NCI-H1417 treated with DMSO at 0.1 percent for 48 hours (cell line): ENCODE measurements at regions not wholly inside any gene's neighbourhood (a gene's known extent, or its start where the extent isn't known, plus 50 kb on each side); places are given as distances from the start of the nearest gene placed in this dataset.
"Not testable (repeated sequence)": the region's sequence is repeated elsewhere in the genome, so short reads cannot be mapped to it uniquely, and the experiment has no call there.

ENCODE experiments used
- DNase-seq: peaks from one replicate; lab custom pipeline; 2025; lab: John Stamatoyannopoulos, UW

DNA sequence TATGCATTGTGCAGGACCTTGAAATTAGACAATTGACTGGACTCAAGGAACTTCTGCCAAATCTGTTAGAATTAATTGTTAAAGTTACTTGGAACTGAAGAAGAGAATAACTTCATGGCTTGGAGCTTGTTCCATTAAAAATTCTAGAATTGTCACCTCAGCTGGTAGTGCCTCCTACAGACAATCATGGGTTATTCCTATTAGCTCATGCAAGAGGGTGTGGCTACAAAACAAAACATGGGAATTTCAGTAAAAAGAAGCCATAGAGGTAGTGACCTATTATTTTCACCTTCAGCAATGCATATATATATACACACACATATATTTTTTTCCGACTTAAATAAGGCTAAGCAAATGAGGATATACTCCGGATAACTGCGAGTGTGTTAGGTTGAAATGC is 181.9 kb upstream of the DTNA start:
- no peak for DNase-seq

DNA sequence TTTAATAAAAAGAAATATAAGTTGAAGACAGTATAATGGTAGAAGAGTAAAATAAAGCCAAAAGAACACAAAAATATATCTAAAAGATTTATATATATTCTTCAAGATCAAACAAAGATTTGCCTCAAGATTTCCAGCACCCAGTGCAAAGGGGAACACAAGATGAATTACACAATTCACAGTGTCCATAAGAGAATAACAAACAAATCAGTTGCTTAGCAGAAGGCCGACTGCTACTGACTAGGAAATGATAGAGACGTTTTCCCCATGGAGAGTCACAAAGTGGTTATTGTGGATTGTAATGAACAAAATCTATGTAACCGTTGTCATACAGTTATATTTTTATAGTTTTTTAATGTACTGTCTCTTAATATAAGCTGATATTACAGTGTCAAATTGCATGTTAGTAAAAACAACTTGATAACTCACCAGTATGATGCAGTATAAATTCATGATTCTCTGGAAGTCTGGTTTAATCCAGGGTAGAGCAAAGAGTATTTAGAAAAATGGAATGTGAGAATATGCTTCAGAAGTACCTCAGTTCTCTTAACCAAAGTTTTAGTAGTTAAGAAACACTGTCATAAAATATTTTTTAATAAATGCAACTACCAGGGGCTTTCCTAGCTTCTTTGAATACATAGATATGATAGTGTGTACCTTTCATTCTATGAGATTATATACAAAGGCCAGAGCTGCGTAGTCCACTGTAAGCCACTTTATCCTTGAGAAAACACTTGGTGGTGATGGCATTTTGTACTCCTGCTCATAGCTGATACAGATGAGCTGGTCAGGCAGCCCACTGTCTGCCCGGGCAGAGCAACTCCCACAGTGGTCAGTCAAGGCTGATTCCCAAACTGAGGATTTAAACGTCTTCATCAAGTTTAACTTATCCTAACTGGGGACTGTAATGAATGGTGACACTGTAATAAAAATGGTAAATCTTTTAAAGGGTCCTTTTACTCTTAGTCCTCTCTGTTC is 180.5 kb upstream of the DTNA start:
- no peak for DNase-seq

- no peak for DNase-seq
Measured at GRCh38 chr18:34531110-34531509, 179.0 kb upstream of the DTNA start.

DNA sequence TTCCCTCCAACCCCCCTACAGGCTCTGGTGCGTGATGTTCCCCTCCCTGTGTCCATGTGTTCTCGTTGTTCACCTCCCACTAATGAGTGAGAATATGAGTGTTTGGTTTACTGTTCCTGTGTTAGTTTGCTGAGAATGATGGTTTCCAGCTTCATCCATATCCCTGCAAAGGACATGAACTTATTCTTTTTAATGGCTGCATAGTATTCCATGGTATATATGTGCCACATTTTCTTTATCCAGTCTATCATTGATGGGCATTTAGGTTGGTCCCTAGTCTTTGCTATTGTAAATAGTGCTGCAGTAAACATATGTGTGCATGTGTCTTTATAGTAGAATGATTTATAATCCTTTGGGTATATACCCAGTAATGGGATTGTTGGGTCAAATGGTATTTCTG is 175.5 kb upstream of the DTNA start:
- DNase-seq = not testable (repeated sequence)

DNA sequence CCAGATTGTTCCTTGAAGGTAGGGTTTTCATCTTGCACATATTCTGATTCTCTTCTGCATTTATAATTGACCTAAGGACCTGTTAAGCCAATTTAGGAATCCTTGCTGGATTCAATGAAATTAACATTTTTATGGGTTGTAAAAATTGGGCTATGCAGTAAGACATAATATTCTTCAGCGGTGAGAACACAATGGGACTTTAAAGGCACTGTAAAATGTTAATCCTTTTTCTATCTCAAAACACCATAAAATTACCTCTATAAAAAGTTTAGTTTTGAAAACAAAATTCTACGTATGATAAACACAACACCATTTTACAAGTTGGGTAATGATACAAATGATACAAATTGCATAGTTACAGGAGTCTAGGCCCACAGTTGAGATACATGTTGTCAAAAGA is 169.2 kb upstream of the DTNA start:
- no peak for DNase-seq

DNA sequence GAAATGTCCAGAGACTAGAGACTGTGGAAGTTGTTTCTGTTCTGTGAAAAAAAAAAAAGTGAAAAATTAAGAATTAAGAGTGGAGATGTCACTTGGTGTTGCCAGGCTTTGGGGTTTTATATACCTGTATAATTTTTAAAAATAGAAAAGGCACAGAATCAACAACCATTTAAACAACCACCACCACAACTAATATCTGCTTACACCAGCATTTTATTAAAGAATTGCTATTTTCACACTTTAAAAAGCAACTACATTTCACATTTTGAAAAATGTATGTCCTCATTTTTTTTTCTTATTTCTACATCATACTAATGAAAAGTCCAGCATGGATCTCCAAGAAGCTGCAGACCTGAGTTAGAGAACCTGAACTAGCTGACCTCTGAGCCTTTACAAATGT is 167.5 kb upstream of the DTNA start:
- DNase-seq = no peak

GRCh38 chr18:34543356-34543755 is 166.7 kb upstream of the DTNA start:
- DNase-seq = no peak

GRCh38 chr18:34543945-34544344 is 166.2 kb upstream of the DTNA start:
- no peak for DNase-seq

DNA sequence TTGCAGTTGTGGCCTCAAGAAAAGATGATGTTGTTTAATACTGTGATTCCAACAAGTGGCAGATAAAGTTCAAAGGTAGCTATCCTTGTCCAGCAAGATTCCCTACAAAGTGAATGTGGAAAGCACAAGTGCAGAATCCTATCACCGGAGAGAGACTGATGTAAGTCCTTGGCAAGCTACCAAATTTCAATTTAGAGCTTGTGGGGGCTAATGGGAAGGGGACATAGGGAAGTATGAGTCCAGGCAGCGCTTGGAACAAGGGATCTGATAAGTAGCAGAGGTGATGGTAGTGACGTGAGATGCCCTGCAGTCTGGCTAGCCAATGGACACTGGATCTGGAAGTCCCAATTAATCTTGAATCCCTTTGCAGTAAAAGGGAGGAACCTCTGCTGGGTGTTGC is 165.2 kb upstream of the DTNA start:
- DNase-seq = no peak

DNA sequence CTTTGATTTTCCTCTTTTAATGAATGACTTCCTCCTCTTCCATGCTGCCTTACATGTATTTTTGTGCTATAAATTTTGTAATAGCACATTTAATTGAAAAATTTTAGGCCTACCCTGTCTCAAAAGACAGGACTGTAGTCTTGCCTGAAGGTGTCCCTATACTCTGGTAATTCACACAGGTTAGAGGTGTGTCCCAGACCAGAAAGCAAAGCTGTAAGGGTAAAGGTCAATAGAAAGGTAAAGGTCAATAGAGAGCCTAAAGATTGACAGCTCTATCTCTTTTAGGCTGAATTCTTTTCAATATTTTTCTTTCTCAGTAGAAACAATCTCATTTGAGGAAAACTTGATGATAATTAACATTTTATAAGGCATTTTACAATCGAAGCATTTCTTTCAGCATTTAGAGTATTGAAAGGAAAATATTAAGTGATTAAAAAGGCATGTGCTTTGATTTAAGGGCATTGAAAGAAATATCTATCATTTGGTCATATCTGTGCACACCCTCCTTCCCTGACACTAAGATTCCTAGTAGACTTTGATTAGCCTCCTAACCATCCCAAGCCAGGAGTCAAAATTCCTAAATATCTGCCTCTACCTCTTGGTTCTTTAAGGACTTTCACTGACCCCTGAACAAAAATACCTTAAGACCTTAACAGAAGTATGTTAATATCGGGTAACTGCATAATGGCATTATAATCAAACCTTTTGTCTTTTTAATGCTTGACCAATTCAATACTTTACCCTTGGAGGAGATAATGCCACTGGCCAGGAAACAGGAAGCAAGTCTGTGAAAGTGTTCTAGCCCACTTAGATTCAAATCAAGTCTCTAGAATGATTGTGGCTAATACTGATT is 161.8 kb upstream of the DTNA start:
- DNase-seq = no peak

GRCh38 chr18:34548973-34549294 is 161.2 kb upstream of the DTNA start:
- no peak for DNase-seq

DNA sequence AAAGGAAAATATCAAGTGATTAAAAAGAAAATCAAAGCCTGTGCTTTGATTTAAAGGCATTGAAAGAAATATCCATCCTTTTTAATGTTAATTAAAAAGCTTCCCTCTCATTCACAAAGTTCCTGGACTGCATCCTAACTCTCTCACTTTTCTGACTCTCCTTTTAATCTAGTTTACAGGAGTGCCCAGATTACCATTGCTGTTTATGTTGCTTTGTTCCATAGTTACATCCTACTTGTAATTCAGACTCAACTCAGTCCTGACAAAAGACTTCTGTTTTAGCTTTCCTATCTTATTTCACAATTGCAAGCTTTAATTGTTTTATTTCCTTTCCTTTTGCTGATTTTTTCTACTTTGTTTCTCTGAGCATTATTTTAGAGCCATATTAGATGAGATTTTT is 160.7 kb upstream of the DTNA start:
- no peak for DNase-seq

DNA sequence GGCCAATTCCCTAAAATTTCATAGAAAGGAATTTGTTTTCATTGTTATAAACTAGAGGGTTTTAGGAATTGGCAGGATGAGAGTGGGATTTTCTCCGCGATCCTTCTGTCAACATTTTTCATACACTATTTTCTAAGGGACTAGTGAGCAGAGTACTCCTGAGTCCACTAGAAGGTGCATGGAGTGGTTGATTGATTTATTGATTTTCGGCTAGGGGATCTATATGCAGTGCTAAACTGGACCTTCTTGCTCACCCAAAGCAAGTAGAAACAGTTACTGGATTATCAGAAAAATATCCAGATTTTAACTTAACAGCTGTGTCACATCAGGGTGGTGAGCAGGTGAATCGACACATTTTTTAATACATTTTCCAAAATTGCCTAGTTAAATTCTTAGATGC is 159.9 kb upstream of the DTNA start:
- DNase-seq = no peak

GRCh38 chr18:34550902-34551301 is 159.2 kb upstream of the DTNA start:
- no peak for DNase-seq

DNA sequence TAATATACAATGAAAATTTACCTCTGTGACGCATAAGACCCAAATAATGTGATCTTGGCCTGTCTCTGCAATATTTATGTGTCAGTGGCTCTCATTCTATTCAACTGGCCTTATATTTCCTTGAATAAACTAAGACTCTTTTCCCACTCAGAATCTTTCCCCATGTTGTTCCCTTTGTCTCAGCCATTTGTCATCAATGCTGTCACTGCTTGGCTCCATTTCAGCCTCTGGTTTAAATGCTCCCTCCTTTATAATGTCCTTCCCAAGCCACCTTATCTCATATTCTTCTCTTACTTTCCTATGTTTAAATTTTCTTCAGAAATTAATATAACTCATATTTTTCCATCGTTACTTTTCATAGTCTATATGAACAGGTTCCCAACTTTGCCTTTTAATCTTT is 158.3 kb upstream of the DTNA start:
- DNase-seq = no peak

DNA sequence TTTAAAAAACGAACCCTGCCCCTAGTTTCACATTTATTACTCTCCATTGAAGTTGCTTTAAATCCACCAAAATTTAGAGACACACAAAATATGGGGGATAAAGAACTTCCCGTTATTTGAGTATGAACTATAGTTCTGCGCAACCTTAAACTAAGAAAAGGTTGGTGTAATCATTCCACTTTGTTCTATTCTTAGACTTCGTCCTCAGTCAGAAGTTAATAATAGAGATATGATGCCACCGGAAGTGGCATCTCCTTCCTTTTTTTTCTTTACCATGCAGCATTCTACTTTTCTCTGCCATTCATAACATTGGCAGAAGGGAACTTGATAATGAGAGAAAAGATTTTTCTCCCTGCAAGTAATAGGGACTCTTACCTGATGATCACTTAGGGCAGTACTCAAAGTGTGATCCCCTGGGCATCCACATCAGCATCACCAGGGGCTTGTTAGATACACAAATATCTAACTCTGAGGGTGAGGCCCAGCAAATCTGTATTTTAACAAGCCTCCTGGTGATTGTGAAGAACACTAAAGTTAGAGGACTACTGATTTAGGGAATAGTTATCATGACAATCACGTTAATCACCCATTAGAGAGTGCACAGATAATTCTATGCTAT is 147.7 kb upstream of the DTNA start:
- DNase-seq = no peak

DNA sequence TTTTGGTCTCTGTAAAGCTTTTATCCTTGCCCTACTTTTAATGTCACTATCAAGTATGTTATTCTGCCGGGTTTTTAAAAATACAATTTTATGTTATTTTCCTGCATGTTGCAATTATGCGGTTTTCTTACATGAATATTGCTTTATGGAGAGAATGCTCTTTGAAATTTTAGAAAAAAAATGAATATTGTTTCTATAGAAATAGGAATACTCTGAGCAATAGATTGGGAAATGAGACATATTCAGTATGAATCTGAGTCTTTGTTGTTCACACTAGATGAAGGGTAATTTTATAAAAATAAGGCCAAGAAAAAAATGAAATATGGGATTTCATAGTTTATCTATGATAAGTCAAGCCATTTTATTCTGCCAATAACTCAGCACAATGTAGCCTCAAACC is 142.2 kb upstream of the DTNA start:
- no peak for DNase-seq

DNA sequence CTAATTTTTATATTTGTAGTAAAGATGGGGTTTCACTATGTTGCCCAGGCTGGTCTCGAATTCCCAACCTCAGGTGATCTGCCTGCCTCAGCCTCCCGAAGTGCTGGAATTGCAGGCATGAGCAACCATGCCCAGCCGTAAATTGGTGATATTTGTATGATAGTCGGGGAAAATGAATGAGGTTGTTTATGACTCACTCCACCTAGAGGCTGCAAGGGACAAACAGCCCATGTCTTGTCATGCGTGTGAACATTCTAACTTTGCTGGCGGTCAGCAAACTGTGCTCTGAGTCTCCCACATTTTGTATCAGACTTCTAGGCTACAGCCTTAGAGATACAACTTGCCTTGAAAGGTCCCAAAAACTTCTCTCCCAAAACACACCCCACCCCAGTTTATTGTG is 133.5 kb upstream of the DTNA start:
- no peak for DNase-seq

DNA sequence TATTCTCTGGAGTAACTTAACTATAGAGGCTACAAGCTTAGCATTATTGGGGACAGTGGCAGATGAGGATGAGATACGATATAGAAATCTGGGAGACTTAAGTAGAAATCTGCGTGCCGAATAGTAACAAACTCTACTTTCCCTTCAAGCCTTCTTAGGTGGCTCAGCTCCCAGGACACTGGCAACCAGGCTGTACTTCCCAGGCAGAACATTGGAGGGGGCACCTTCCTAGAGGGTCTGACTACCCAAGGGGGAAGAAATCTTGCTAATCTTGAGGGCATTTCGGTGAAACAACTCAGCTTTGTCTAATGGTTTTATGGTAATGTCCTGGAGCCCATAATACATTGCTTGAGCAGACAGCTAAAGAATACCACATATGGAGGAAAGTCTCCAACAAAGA is 126.2 kb upstream of the DTNA start:
- DNase-seq = no peak

DNA sequence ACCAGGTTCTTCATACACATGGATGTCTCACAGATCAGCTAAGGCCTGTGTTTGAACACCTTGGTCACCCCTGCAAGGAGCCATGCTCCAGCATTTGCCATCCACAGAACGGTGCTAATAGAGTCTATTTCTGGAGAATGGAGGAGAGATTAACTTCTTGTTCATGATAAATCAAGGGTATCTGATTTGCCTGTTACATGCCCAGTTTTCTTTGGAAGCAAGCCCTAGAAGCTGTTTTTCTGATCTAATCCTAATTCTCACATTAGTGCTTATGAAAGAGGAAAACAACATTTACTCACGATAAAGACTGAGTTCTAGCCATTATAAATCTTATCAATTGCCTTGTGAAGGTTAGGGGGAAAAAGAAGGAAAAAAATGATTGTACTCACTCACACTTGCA is 119.6 kb upstream of the DTNA start:
- no peak for DNase-seq

GRCh38 chr18:34591920-34592444 is 118.1 kb upstream of the DTNA start:
- DNase-seq = no peak

GRCh38 chr18:34592481-34592880 is 117.6 kb upstream of the DTNA start:
- DNase-seq = no peak

DNA sequence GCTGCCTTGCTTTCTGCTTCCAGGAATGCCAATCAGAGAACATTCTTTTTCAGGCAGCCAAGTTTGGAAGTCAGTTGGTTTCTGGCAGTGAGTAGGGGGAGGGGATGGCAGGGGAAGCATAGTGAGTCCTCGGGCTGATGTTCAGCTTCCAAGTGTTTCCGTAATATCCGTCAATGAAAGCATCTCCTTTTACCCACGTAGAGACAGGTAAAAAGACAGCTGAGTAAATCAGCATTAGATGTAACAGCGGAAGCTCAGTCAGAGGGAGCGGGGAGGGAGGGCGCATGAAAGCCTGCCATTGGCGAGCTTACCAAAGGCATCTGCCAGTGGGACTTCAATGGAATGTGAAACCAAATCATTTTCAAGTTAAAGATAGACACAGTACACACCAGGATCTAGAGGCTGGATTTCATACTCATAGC is 117.1 kb upstream of the DTNA start:
- DNase-seq = no peak
